IMR-90 (cell line): ENCODE measurements at regions not wholly inside any gene's neighbourhood (a gene's known extent, or its start where the extent isn't known, plus 50 kb on each side); places are given as distances from the start of the nearest gene placed in this dataset.

ENCODE experiments used
- BHLHE40 ChIP-seq: fragments of 150-350 bp; IDR thresholded peaks from 2 replicates; pipeline ENCODE4 v1.6.1; 2016; ENCODE audit warnings: mild to moderate bottlenecking, low read depth, low read length
- CEBPB ChIP-seq: IDR thresholded peaks from 2 replicates; pipeline ENCODE4 v1.6.1; 2012; ENCODE audit warnings: low read depth, low read length, improper control_type of control experiment
- CHD1 ChIP-seq: IDR thresholded peaks from 2 replicates; pipeline ENCODE4 v1.6.1; 2012; ENCODE audit warnings: low read depth, low read length, improper control_type of control experiment
- CTCF ChIP-seq: conservative IDR thresholded peaks from 2 replicates; pipeline ENCODE4 v1.5.1; 2012; ENCODE audit warnings: mild to moderate bottlenecking, low read depth, low read length, improper control_type of control experiment
- FOS ChIP-seq: fragments of 150-350 bp; IDR thresholded peaks from 2 replicates; pipeline ENCODE4 v1.6.1; 2016; ENCODE audit warnings: low read depth, low read length
- NFE2L2 ChIP-seq: fragments of 150-350 bp; IDR thresholded peaks from 2 replicates; pipeline ENCODE4 v1.6.1; 2016; ENCODE audit warnings: low read depth, mild to moderate bottlenecking, low read length
- POLR2A ChIP-seq: IDR thresholded peaks from 2 replicates; pipeline ENCODE4 v1.6.1; 2012; ENCODE audit warnings: mild to moderate bottlenecking, low read depth, low read length
- RAD21 ChIP-seq: IDR thresholded peaks from 2 replicates; pipeline ENCODE4 v1.6.1; 2012; ENCODE audit warnings: low read length, improper control_type of control experiment
- SMC3 ChIP-seq: fragments of 150-350 bp; IDR thresholded peaks from 2 replicates; pipeline ENCODE4 v1.6.1; 2016; ENCODE audit warnings: low read depth, mild to moderate bottlenecking, antibody characterized with exemption, low read length, moderate library complexity

- TF ChIP-seq CTCF (no peak), POLR2A (no peak), NFE2L2 (no peak), FOS (no peak), RAD21 (no peak), CEBPB (no peak), CHD1 (no peak), BHLHE40 (no peak), SMC3 (no peak)
These were observed 104.5 kb upstream of the ZEB2 start for GRCh38 chr2:144624451-144624850.
